Activated CD8-positive, alpha-beta T cell treated with anti-CD3 and anti-CD28 coated beads for 36 hours (primary cell): ENCODE measurements at regions not wholly inside any gene's neighbourhood (a gene's known extent, or its start where the extent isn't known, plus 50 kb on each side); places are given as distances from the start of the nearest gene placed in this dataset.

Experiments
- ATAC-seq: fragments of 200-7000 bp; cut with Tn5 transposase; one replicate; pipeline ENCODE4 v1.10.0; 2021; ENCODE audit warnings: mild to moderate bottlenecking, moderate library complexity
- CTCF ChIA-PET: fragments of 350-600 bp; sonication (Branson Sonifier 250); formaldehyde crosslinking; loops from one replicate; lab custom pipeline; 2021; ENCODE audit warnings: antibody characterized with exemption; lab: Charles Lee
- POLR2A ChIA-PET: fragments of 350-600 bp; sonication (Branson Sonifier 250); formaldehyde crosslinking; loops from one replicate; lab custom pipeline; 2021; ENCODE audit warnings: antibody characterized with exemption; lab: Charles Lee
- DNase-seq: peaks from one replicate; pipeline ENCODE4 v3.0.0-alpha.2; 2020
- H3K27ac Mint-ChIP-seq: one replicate; pipeline ENCODE4 v1.8.0; 2021; ENCODE audit warnings: mild to moderate bottlenecking, mixed read lengths
- H3K27me3 Mint-ChIP-seq: one replicate; pipeline ENCODE4 v1.8.0; 2021; ENCODE audit warnings: mixed read lengths
- H3K36me3 Mint-ChIP-seq: one replicate; pipeline ENCODE4 v1.8.0; 2021; ENCODE audit warnings: low read depth, mixed read lengths
- H3K4me1 Mint-ChIP-seq: one replicate; pipeline ENCODE4 v1.8.0; 2021; ENCODE audit warnings: low read depth, mixed read lengths
- H3K4me3 Mint-ChIP-seq: one replicate; pipeline ENCODE4 v1.8.0; 2021; ENCODE audit warnings: mild to moderate bottlenecking, moderate library complexity, mixed read lengths
- H3K9me3 Mint-ChIP-seq: one replicate; pipeline ENCODE4 v1.8.0; 2021; ENCODE audit warnings: mixed read lengths
- intact Hi-C: fragments of 100-400 bp; cut with micrococcal nuclease; formaldehyde crosslinking; loops from one replicate; pipeline ENCODE4 v1.10.0; 2022
- TF ChIP-seq, protein P1 (sequence below): fragments of 200-600 bp; IDR thresholded peaks from one replicate; pipeline ENCODE4 v1.8.0; 2022; ENCODE audit warnings: antibody characterized with exemption, mild to moderate bottlenecking

GRCh38 chr12:98419081-98419794, 96.2 kb upstream of the TMPO start:
- Mint-ChIP-seq H3K9me3 (no peaks in the 10 kb centered on the region), H3K4me3 (no peak overlapping the region), H3K36me3 (no peaks in the 10 kb centered on the region), H3K4me1 (no peaks in the 10 kb centered on the region), H3K27ac (no peak overlapping the region), H3K27me3 (no peaks in the 10 kb centered on the region)
- ATAC-seq (no peak), DNase-seq (no peak)
- intact Hi-C loops, result no loop called here
- POLR2A ChIA-PET, result interaction anchor here (0.7 kb wide), 1 partner anchor 464 kb away, joined by 3 read pairs; no protein-coding TSS in a partner anchor
- TF ChIP-seq, protein P1, sequence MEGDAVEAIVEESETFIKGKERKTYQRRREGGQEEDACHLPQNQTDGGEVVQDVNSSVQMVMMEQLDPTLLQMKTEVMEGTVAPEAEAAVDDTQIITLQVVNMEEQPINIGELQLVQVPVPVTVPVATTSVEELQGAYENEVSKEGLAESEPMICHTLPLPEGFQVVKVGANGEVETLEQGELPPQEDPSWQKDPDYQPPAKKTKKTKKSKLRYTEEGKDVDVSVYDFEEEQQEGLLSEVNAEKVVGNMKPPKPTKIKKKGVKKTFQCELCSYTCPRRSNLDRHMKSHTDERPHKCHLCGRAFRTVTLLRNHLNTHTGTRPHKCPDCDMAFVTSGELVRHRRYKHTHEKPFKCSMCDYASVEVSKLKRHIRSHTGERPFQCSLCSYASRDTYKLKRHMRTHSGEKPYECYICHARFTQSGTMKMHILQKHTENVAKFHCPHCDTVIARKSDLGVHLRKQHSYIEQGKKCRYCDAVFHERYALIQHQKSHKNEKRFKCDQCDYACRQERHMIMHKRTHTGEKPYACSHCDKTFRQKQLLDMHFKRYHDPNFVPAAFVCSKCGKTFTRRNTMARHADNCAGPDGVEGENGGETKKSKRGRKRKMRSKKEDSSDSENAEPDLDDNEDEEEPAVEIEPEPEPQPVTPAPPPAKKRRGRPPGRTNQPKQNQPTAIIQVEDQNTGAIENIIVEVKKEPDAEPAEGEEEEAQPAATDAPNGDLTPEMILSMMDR, result no peak
- CTCF ChIA-PET, result interaction anchor here (1.1 kb wide), 1 partner anchor 72 kb away, joined by 3 read pairs; no protein-coding TSS in a partner anchor

DNA sequence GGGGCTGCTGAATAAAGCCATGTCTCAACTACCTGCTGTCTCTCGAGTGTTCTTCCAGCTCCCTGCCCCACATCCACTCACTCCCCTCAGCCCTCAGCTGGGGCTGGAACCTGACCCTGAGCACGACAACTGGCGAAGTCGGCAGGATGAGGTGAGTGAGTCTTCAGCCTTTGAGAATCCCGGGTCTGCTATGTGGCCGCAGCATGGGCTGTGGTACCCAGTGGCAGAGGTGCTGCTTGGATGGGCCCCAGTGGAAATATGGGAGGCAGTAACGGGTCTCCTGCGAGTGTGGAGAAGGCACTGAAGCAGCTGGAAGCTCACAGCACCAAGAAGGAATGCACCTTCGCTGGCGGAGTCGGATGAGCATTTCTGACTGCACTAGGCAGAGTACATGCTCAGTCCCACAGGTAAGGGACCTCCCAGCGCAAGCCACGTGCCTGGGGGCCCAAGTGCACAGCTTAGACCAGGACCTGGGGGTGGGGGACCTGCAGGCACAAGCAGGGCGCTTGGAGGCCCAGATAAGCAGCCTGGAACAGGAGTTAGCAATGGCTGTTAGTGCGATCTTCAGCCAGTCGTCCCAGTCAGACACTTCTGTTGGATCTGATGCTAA, 95.5 kb upstream of the TMPO start:
- intact Hi-C loops, result loop anchor here (5.0 kb wide), 1 partner anchor 112 kb away; no protein-coding TSS in a partner anchor
- CTCF ChIA-PET, result no interaction called here

GRCh38 chr12:98420461-98420860, 94.9 kb upstream of the TMPO start:
- DNase-seq (no peak), ATAC-seq (no peak)
- ChIA-PET CTCF (no interaction called here), POLR2A (no interaction called here)
- H3K36me3 Mint-ChIP-seq, result no peaks in the 10 kb centered on the region
- H3K27me3 Mint-ChIP-seq, result no peaks in the 10 kb centered on the region
- peaks cover 4% of the 10 kb centered on the region for H3K4me1 Mint-ChIP-seq
- intact Hi-C loops, result loop anchor here (5.0 kb wide), 1 partner anchor 112 kb away; no protein-coding TSS in a partner anchor
- no peak overlapping the region for H3K4me3 Mint-ChIP-seq
- TF ChIP-seq, protein P1, result no peak
- no peaks in the 10 kb centered on the region for H3K9me3 Mint-ChIP-seq
- H3K27ac Mint-ChIP-seq, result no peak overlapping the region

More for the DNA sequence above, 95.5 kb upstream of the TMPO start:
- no peak overlapping the region for H3K27ac Mint-ChIP-seq
- H3K4me1 Mint-ChIP-seq, result peaks cover 3% of the 10 kb centered on the region
- TF ChIP-seq, protein P1, result no peak
- no peaks in the 10 kb centered on the region for H3K36me3 Mint-ChIP-seq
- ATAC-seq, result no peak
- no peaks in the 10 kb centered on the region for H3K27me3 Mint-ChIP-seq
- no peak for DNase-seq
- no peak overlapping the region for H3K4me3 Mint-ChIP-seq
- POLR2A ChIA-PET, result interaction anchor here (0.7 kb wide), 1 partner anchor 463 kb away, joined by 3 read pairs; no protein-coding TSS in a partner anchor
- no peaks in the 10 kb centered on the region for H3K9me3 Mint-ChIP-seq

- ChIA-PET POLR2A (no interaction called here), CTCF (no interaction called here)
- Mint-ChIP-seq H3K4me1 (peaks cover 4% of the 10 kb centered on the region), H3K4me3 (no peak overlapping the region), H3K27ac (no peak overlapping the region), H3K27me3 (no peaks in the 10 kb centered on the region), H3K9me3 (no peaks in the 10 kb centered on the region), H3K36me3 (no peaks in the 10 kb centered on the region)
- no peak for DNase-seq
- TF ChIP-seq, protein P1, result no peak
- no peak for ATAC-seq
- intact Hi-C loops, result loop anchor here (5.0 kb wide), 1 partner anchor 111 kb away; no protein-coding TSS in a partner anchor
Measured at GRCh38 chr12:98421316-98421715, 94.1 kb upstream of the TMPO start.

DNA sequence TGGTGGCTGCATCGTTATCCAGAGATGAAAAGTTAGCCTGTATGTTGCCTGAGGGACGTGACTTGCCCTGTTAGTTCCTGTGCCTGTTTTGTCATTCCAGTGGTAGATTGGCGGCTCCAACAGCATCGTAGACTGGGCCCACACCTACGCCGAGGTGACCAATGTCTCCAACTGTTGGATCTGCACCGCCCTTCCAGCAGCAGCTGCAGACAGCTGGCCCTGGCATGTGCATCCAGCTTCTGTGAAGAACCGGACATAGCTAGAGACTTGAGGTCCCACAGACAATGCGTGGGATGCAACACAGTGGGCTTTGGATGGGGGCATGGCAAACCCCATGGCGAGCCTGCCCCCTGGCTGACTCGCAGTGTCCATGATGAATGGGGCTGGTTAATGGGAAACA, 93.0 kb upstream of the TMPO start:
- CTCF ChIA-PET, result no interaction called here

More for the DNA sequence above, 93.0 kb upstream of the TMPO start:
- H3K27me3 Mint-ChIP-seq, result no peaks in the 10 kb centered on the region
- no peaks in the 10 kb centered on the region for H3K9me3 Mint-ChIP-seq
- no peak overlapping the region for H3K4me3 Mint-ChIP-seq
- no peak for ATAC-seq
- DNase-seq, result no peak
- no peaks in the 10 kb centered on the region for H3K36me3 Mint-ChIP-seq
- POLR2A ChIA-PET, result no interaction called here
- intact Hi-C loops, result loop anchor here (5.0 kb wide), 1 partner anchor 110 kb away; no protein-coding TSS in a partner anchor
- TF ChIP-seq, protein P1, result no peak
- no peak overlapping the region for H3K27ac Mint-ChIP-seq
- peaks cover 4% of the 10 kb centered on the region for H3K4me1 Mint-ChIP-seq
